ENCODE measurements at regions not wholly inside any gene's neighbourhood (a gene's known extent, or its start where the extent isn't known, plus 50 kb on each side); places are given as distances from the start of the nearest gene placed in this dataset.
A peak's percentile ranks its signal among the peaks of the same experiment; 100 is the strongest.
"Not testable (repeated sequence)": the region's sequence is repeated elsewhere in the genome, so short reads cannot be mapped to it uniquely, and the experiment has no call there.

DNA sequence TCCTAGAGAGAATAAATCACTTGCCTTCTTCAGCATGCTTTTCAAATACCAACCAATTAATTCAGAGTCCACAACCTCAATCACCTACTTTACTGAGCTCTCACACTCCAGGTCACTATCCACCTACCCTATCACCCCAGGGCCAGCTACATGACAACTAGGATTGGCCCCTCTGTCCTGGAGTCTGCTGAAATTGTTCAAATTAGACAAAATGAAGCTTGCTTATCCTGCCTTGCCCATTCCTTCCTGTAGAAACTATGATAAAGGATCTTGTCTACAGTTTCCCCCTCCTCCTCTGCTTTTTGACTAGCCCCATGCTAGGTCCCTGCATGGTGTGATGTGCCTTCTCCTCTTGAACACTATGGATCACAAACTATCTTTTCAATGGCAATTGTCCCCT, 94.5 kb downstream of the JRKL start:
- H3K27ac ChIP-seq: no peak overlapping the region
- intact Hi-C loops (cut with DNase I; ENCODE audit: low total_unique reads) (no loop called here), in situ Hi-C loops (cut with MboI; ENCODE audit: low pct_ligation_motif_present in 1 of 4, low pct_unique_long_range_greater_than_20kb in 1 of 4, low sequenced_read_pairs in 3 of 4) (no loop called here)
- no peak for TF ChIP-seq EP300 (IDR thresholded peaks at IDR 0.05; ENCODE audit: low read depth)
- TF ChIP-seq POLR2A (IDR thresholded peaks at IDR 0.05): no peak
- TF ChIP-seq POLR2AphosphoS5 (IDR thresholded peaks at IDR 0.05): no peak
- TF ChIP-seq, protein P1, sequence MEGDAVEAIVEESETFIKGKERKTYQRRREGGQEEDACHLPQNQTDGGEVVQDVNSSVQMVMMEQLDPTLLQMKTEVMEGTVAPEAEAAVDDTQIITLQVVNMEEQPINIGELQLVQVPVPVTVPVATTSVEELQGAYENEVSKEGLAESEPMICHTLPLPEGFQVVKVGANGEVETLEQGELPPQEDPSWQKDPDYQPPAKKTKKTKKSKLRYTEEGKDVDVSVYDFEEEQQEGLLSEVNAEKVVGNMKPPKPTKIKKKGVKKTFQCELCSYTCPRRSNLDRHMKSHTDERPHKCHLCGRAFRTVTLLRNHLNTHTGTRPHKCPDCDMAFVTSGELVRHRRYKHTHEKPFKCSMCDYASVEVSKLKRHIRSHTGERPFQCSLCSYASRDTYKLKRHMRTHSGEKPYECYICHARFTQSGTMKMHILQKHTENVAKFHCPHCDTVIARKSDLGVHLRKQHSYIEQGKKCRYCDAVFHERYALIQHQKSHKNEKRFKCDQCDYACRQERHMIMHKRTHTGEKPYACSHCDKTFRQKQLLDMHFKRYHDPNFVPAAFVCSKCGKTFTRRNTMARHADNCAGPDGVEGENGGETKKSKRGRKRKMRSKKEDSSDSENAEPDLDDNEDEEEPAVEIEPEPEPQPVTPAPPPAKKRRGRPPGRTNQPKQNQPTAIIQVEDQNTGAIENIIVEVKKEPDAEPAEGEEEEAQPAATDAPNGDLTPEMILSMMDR (IDR thresholded peaks at IDR 0.05): no peak
- DNase-seq: no peak
- no peaks in the 10 kb centered on the region for H3K9me3 ChIP-seq
- H3K36me3 ChIP-seq: no peaks in the 10 kb centered on the region
- H3K4me3 ChIP-seq: no peak overlapping the region
- H3K4me1 ChIP-seq: peaks cover 0 to 10% (median 4%) of the 10 kb centered on the region in 4 donors
- H3K27me3 ChIP-seq: no peaks in the 10 kb centered on the region

DNA sequence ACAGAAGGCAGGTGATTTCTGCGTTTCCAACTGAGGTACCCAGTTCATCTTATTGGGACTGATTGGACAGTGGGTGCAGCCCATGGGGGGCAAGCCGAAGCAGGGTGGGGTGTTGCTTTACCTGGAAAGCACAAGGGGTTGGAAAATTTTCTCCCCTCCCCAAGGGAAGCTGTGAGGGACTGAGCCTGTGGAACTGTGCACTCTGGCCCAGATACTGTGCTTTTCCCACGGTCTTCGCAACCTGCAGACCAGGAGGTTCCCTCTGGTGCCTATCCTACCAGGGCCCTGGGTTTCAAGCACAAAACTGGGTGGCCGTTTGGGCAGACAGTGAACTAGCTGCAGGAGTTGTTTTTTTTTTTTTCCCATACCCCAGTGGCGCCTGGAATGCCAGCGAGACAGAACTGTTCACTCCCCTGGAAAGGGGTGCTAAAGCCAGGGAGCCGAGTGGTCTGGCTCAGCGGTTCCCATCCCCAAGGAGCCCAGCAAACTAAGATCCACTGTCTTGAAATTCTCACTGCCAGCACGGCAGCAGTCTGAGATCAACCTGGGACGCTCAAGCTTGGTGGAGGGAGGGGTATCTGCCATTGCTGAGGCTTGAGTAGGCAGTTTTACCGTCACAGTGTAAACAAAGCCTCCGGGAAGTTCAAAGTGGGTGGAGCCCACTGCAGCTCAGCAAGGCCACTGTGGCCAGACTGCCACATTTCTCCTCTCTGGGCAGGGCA, 97.2 kb downstream of the JRKL start:
- 43 to 80% methylated on average over 1 to 13 of the region's 13 CpGs for WGBS, 2 donors (ENCODE audit: low coverage in 1 of 2)
- in situ Hi-C loops (cut with MboI; ENCODE audit: low pct_ligation_motif_present in 1 of 4, low pct_unique_long_range_greater_than_20kb in 1 of 4, low sequenced_read_pairs in 3 of 4) (no loop called here), intact Hi-C loops (cut with DNase I; ENCODE audit: low total_unique reads) (no loop called here)
- Histone ChIP-seq H3K4me1 (peaks cover 0 to 10% (median 4%) of the 10 kb centered on the region in 4 donors), H3K27ac (peak overlapping the region in 1 of 4 donors; percentile 8), H3K27me3 (no peaks in the 10 kb centered on the region), H3K36me3 (no peaks in the 10 kb centered on the region), H3K4me3 (peak overlapping the region in 1 of 4 donors; percentile 21), H3K9me3 (no peaks in the 10 kb centered on the region)
- no peak for TF ChIP-seq POLR2AphosphoS5 (IDR thresholded peaks at IDR 0.05)
- TF ChIP-seq, protein P1 (IDR thresholded peaks at IDR 0.05): no peak
- TF ChIP-seq EP300 (IDR thresholded peaks at IDR 0.05; ENCODE audit: low read depth): no peak
- no peak for TF ChIP-seq POLR2A (IDR thresholded peaks at IDR 0.05)
- DNase-seq: peak; percentile 59

DNA sequence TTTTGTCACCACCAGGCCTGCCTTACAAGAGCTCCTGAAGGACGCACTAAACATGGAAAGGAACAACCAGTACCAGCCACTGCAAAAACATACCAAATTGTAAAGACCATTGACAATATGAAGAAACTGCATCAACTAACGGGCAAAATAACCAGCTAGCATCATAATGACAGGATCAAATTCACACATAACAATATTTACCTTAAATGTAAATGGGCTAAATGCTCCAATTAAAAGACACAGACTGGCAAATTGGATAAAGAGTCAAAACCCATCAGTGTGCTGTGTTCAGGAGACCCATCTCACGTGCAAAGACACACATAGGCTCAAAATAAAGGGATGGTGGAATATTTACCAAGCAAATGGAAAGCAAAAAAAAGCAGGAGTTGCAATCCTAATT, 99.1 kb downstream of the JRKL start:
- H3K27ac ChIP-seq; in situ Hi-C loops (cut with MboI; ENCODE audit: low pct_ligation_motif_present in 1 of 4, low pct_unique_long_range_greater_than_20kb in 1 of 4, low sequenced_read_pairs in 3 of 4); H3K9me3 ChIP-seq; H3K27me3 ChIP-seq; DNase-seq; H3K4me3 ChIP-seq; intact Hi-C loops (cut with DNase I; ENCODE audit: low total_unique reads); H3K36me3 ChIP-seq: not testable (repeated sequence)
- H3K4me1 ChIP-seq: peaks cover 0 to 10% (median 4%) of the 10 kb centered on the region in 4 donors
- 83 to 90% methylated on average over 3 of the region's 3 CpGs for WGBS, 2 donors (ENCODE audit: low coverage in 1 of 2)

DNA sequence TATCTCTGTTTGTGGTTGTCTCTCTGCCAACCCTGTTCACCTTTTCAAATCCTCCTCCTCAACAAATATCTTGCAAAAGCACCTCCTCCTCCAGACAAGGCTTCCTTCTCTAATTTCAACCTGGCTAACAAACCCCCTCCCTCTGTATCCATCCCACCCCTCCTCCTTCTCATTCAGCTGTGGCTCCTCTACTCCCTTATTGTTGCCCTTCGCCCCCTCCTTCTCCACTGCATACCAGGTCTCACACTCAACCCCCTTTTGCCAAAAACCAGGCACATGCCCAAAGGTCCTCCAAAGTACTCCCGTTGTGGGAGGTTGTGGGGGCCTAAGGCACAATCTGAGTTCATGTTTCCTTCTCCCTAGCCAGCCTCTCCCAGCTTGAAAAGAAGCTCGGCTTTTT, 110.6 kb downstream of the JRKL start:
- H3K4me1 ChIP-seq: no peaks in the 10 kb centered on the region
- in situ Hi-C loops (cut with MboI; ENCODE audit: low pct_ligation_motif_present in 1 of 4, low pct_unique_long_range_greater_than_20kb in 1 of 4, low sequenced_read_pairs in 3 of 4) (no loop called here), intact Hi-C loops (cut with DNase I; ENCODE audit: low total_unique reads) (no loop called here)
- 76 to 85% methylated on average over 3 of the region's 3 CpGs for WGBS, 2 donors (ENCODE audit: low coverage in 1 of 2)
- H3K27me3 ChIP-seq: no peaks in the 10 kb centered on the region
- no peak overlapping the region for H3K27ac ChIP-seq
- no peak for DNase-seq
- TF ChIP-seq EP300 (IDR thresholded peaks at IDR 0.05; ENCODE audit: low read depth) (no peak), POLR2AphosphoS5 (IDR thresholded peaks at IDR 0.05) (no peak), POLR2A (IDR thresholded peaks at IDR 0.05) (no peak)
- TF ChIP-seq, protein P1 (IDR thresholded peaks at IDR 0.05): no peak
- no peaks in the 10 kb centered on the region for H3K9me3 ChIP-seq
- no peaks in the 10 kb centered on the region for H3K36me3 ChIP-seq
- H3K4me3 ChIP-seq: no peak overlapping the region

DNA sequence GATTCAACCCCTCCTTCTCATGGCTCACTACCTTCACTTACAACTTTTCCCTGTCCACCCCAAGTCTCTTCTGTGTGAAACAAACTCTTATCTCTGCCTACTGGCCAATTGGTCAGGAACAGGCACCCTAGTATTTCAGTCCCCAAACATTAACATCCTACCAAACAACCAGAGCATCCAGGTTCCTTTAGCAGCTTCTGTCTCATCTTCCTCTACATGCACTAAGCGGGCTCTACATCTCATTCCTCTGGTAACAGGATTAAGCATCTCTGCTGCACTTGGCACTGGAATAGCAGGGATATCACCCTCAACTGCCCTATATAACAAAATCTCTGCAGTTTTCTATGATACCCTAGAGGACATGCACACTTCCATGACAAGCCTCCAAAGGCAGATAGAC, 116.2 kb downstream of the JRKL start:
- WGBS, 2 donors (ENCODE audit: low coverage in 1 of 2): 92% methylated on average over 1 of the region's 1 CpG; no CpG with 5 or more reads in 1 of the 2 donors
- TF ChIP-seq POLR2AphosphoS5 (IDR thresholded peaks at IDR 0.05): no peak
- no peak for TF ChIP-seq EP300 (IDR thresholded peaks at IDR 0.05; ENCODE audit: low read depth)
- TF ChIP-seq, protein P1 (IDR thresholded peaks at IDR 0.05): no peak
- TF ChIP-seq POLR2A (IDR thresholded peaks at IDR 0.05): no peak

More for the DNA sequence above, 116.2 kb downstream of the JRKL start:
- no peaks in the 10 kb centered on the region for H3K36me3 ChIP-seq
- in situ Hi-C loops (cut with MboI; ENCODE audit: low pct_ligation_motif_present in 1 of 4, low pct_unique_long_range_greater_than_20kb in 1 of 4, low sequenced_read_pairs in 3 of 4): no loop called here
- H3K9me3 ChIP-seq: no peaks in the 10 kb centered on the region
- H3K27ac ChIP-seq: no peak overlapping the region
- intact Hi-C loops (cut with DNase I; ENCODE audit: low total_unique reads): no loop called here
- H3K4me1 ChIP-seq: no peaks in the 10 kb centered on the region
- no peaks in the 10 kb centered on the region for H3K27me3 ChIP-seq
- H3K4me3 ChIP-seq: no peak overlapping the region
- DNase-seq: no peak
